ENCODE measurements at regions not wholly inside any gene's neighbourhood (a gene's known extent, or its start where the extent isn't known, plus 50 kb on each side); places are given as distances from the start of the nearest gene placed in this dataset.

DNA sequence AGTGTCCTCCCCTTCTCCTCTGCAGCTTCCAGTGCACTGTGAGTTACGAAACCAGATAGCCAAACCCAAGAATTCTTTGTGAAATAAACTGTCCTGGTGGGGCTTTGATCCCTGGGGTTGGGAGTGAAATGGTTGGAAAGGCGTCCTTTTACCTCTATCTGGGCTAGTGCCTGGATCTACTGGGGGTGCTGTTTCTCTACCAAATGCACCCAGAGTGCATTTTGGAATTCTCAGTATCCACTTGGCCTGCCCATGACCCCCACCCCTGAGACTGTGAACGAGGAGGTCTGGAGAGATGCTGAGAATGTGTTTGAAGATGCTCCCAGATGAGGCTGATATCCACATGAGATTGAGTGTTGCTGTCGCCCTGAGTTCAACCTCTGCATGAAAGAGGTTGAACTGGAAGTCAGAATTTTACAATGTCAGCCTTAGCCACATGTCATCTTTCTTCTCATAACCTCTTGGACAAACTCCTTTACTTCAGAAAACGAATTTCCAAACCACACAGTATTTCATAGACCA lies 87.1 kb upstream of the CLMN start:
- no peak for DNase-seq (ENCODE audit: low spot score)
- Histone ChIP-seq H3K4me3 (no peak overlapping the region), H3K27ac (no peak overlapping the region)
- TF ChIP-seq, protein P1, sequence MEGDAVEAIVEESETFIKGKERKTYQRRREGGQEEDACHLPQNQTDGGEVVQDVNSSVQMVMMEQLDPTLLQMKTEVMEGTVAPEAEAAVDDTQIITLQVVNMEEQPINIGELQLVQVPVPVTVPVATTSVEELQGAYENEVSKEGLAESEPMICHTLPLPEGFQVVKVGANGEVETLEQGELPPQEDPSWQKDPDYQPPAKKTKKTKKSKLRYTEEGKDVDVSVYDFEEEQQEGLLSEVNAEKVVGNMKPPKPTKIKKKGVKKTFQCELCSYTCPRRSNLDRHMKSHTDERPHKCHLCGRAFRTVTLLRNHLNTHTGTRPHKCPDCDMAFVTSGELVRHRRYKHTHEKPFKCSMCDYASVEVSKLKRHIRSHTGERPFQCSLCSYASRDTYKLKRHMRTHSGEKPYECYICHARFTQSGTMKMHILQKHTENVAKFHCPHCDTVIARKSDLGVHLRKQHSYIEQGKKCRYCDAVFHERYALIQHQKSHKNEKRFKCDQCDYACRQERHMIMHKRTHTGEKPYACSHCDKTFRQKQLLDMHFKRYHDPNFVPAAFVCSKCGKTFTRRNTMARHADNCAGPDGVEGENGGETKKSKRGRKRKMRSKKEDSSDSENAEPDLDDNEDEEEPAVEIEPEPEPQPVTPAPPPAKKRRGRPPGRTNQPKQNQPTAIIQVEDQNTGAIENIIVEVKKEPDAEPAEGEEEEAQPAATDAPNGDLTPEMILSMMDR (IDR thresholded peaks at IDR 0.05): no peak

GRCh38 chr14:95404583-95404982 lies 84.9 kb upstream of the CLMN start:
- TF ChIP-seq, protein P1 (IDR thresholded peaks at IDR 0.05): no peak
- Histone ChIP-seq H3K4me3 (no peak overlapping the region), H3K27ac (no peak overlapping the region)
- DNase-seq (ENCODE audit: low spot score): no peak

GRCh38 chr14:95402578-95402977 lies 82.9 kb upstream of the CLMN start:
- no peak for DNase-seq (ENCODE audit: low spot score)
- Histone ChIP-seq H3K27ac (no peak overlapping the region), H3K4me3 (no peak overlapping the region)
- TF ChIP-seq, protein P1 (IDR thresholded peaks at IDR 0.05): no peak

GRCh38 chr14:95402176-95402575 lies 82.5 kb upstream of the CLMN start:
- Histone ChIP-seq H3K27ac (no peak overlapping the region), H3K4me3 (no peak overlapping the region)
- DNase-seq (ENCODE audit: low spot score): no peak
- TF ChIP-seq, protein P1 (IDR thresholded peaks at IDR 0.05): no peak

DNA sequence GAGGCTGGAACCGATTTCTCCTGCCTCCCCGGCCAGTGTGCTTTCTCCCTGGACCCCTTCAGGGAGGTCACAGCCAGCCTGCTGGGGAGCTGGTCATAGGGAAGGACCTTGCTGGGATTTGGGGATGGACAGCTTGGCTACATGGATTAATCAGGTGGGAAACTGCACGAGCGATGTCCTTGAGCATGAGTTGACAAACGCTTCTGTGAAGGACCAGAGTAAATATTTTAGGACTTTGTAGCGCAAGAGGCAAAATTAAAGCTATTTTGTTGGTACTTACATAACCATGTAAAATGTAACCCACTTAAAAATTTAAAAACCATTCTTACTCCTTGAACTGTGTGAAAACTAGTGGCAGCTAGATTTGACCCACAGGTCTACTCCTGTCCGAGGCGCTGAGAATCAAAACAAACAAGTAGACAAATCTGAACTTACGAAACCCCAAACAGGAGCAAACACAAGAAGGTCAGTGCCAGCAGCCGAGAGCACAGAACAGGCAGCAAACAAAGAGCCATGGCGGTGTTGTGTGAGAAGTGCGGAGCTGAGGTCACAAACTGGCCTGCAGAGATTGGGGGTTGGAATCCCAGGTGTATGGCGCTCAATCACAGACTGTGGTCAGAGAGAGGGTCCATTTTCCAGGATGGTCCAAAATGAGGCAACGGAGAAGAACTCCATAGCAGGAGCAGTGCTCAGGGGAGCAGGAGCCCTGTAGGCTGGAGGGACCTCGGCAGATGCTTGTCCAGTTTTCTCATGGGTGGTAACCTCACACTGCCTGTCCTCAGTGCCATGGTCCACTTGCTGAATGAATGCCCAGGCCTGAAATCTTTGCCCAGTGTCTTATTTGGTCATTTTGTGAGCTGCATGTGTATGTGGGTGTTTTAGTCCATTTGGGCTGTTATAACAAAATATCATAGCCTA lies 79.2 kb upstream of the CLMN start:
- TF ChIP-seq, protein P1 (IDR thresholded peaks at IDR 0.05): no peak
- DNase-seq (ENCODE audit: low spot score): no peak
- Histone ChIP-seq H3K4me3 (no peak overlapping the region), H3K27ac (no peak overlapping the region)

GRCh38 chr14:95397325-95397724 lies 77.6 kb upstream of the CLMN start:
- Histone ChIP-seq H3K27ac (no peak overlapping the region), H3K4me3 (no peak overlapping the region)
- TF ChIP-seq, protein P1 (IDR thresholded peaks at IDR 0.05): no peak
- DNase-seq (ENCODE audit: low spot score): no peak

DNA sequence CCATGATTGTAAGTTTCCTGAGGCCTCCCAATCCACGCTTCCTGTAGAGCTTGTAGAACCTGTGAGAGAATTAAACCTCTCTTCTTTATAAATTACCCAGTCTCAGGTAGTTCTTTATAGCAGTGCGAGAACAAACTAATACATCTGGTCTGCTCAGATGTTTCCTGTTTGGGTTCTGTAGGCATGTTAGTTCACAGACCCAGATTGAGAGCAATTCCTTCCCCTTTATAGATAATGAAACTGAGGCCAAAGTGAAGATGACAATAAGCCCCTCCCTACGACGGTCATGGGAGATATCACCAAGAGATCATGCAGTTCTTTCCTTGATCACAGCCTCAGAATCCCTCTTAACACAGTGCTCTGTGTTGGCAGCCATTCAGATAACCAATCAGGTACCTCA lies 76.5 kb upstream of the CLMN start:
- no peak overlapping the region for H3K27ac ChIP-seq
- no peak overlapping the region for H3K4me3 ChIP-seq
- TF ChIP-seq, protein P1 (IDR thresholded peaks at IDR 0.05): no peak
- no peak for DNase-seq (ENCODE audit: low spot score)
